Spleen (tissue), 11 donors: ENCODE measurements at regions not wholly inside any gene's neighbourhood (a gene's known extent, or its start where the extent isn't known, plus 50 kb on each side); places are given as distances from the start of the nearest gene placed in this dataset.

ENCODE experiments used
- DNase-seq: peaks from one replicate; pipeline ENCODE4 v3.0.0-alpha.2; 2020
- H3K27ac ChIP-seq, 8 donors: fragments of 200-600 bp; sonication (generic) in 7 of 8; 1 replicate in 4 of 8; 2 replicates in 4 of 8; pipeline versions ENCODE4 v1.5.0 to v1.8.0; 2016 to 2021; ENCODE audit warnings: inconsistent platforms in 4 of 8, mild to moderate bottlenecking in 4 of 8, moderate library complexity in 1 of 8
- H3K27me3 ChIP-seq, 7 donors: fragments of 200-600 bp; sonication (generic) in 6 of 7; replicated peaks in 1 of 7; 1 replicate in 4 of 7; 2 replicates in 3 of 7; pipeline versions ENCODE4 v1.5.0 to v1.8.0; 2016 to 2021; ENCODE audit warnings: inconsistent platforms in 3 of 7, mild to moderate bottlenecking in 1 of 7
- H3K36me3 ChIP-seq, 6 donors: fragments of 200-600 bp; sonication (generic) in 5 of 6; 1 replicate in 4 of 6; 2 replicates in 2 of 6; pipeline versions ENCODE4 v1.5.0 to v1.8.0; 2016 to 2021; ENCODE audit warnings: inconsistent platforms in 2 of 6
- H3K4me1 ChIP-seq, 6 donors: fragments of 200-600 bp; sonication (generic) in 5 of 6; 1 replicate in 3 of 6; 2 replicates in 3 of 6; pipeline versions ENCODE4 v1.5.0 to v1.8.0; 2016 to 2021; ENCODE audit warnings: inconsistent platforms in 3 of 6
- H3K4me3 ChIP-seq, 8 donors: fragments of 200-600 bp; sonication (generic) in 7 of 8; 1 replicate in 4 of 8; 2 replicates in 4 of 8; pipeline versions ENCODE4 v1.5.0 to v1.8.0; 2016 to 2021; ENCODE audit warnings: inconsistent platforms in 4 of 8, mild to moderate bottlenecking in 4 of 8, moderate library complexity in 2 of 8
- H3K9me3 ChIP-seq, 8 donors: fragments of 200-600 bp; sonication (generic) in 7 of 8; 1 replicate in 4 of 8; 2 replicates in 4 of 8; pipeline versions ENCODE4 v1.5.0 to v1.8.0; 2016 to 2021; ENCODE audit warnings: inconsistent platforms in 4 of 8
- CTCF ChIP-seq, 11 experiments: fragments of 200-600 bp in 7 of 11; fragments of 450-650 bp in 4 of 11; sonication (generic) in 4 of 11; IDR thresholded peaks in 8 of 11; conservative IDR thresholded peaks in 3 of 11; 1 replicate in 7 of 11; 2 replicates in 4 of 11; pipeline versions ENCODE4 v1.4.0 to v1.8.0; 2016 to 2021; ENCODE audit warnings: antibody characterized with exemption in 11 of 11, inconsistent platforms in 4 of 11, mild to moderate bottlenecking in 1 of 11
- POLR2A ChIP-seq, 3 donors: fragments of 450-650 bp; IDR thresholded peaks; one replicate each; pipeline ENCODE4 v1.5.1; 2017; ENCODE audit warnings: antibody characterized with exemption in 3 of 3, mild to moderate bottlenecking in 1 of 3
- POLR2AphosphoS5 ChIP-seq, 3 donors: sonication (generic); formaldehyde crosslinking; IDR thresholded peaks; one replicate each; pipeline ENCODE4 v1.5.1; 2017; ENCODE audit warnings: antibody characterized with exemption in 3 of 3
- WGBS, 5 donors: extraction: QIAGEN DNeasy Blood & Tissue Kit in 3 of 5; methylation state at CpG; one replicate each; pipeline versions ENCODE4 v1.1.5 to v1.1.7; 2013 to 2018; 5-methylcytosine and 5-hydroxymethylcytosine counted together
- intact Hi-C: fragments of 100-400 bp; cut with DNase I; formaldehyde crosslinking; loops from one replicate; pipeline ENCODE4 v1.15.0; 2023; ENCODE audit warnings: low total_unique reads
- donor health status: healthy with polysubstance abuse.
- donor health status: DM: no; HTN: no; CAD: no; lungs with moderate emphysema.
- donor health status: DM: no; HTN: no; CAD: no.
- donor health status: Bipolar disorder and iron deficiency.
- donor health status: healthy.
- donor health status: DM: no; HTN: no; CAD: no.
- donor health status: DM: yes; HTN: yes; CAD: no.

GRCh38 chr22:22040908-22041307, 58.3 kb upstream of the TOP3B start:
- Histone ChIP-seq H3K9me3 (no peaks in the 10 kb centered on the region), H3K4me1 (peaks cover 0 to 30% (median 4%) of the 10 kb centered on the region in 6 donors), H3K27me3 (no peaks in the 10 kb centered on the region), H3K4me3 (no peak overlapping the region), H3K36me3 (no peaks in the 10 kb centered on the region), H3K27ac (no peak overlapping the region)
- intact Hi-C loops, result no loop called here
- DNase-seq, result no peak
- TF ChIP-seq POLR2AphosphoS5 (IDR thresholded peaks at IDR 0.05) (no peak), POLR2A (IDR thresholded peaks at IDR 0.05) (no peak), CTCF (IDR thresholded peaks at IDR 0.05 in 8 of 11, conservative IDR thresholded peaks at IDR 0.05 in 3 of 11) (no peak)

- no peak for DNase-seq
- no peaks in the 10 kb centered on the region for H3K27me3 ChIP-seq
- intact Hi-C loops, result no loop called here
- no peak overlapping the region for H3K4me3 ChIP-seq
- WGBS, 5 donors, result 66 to 93% (median 85%) methylated on average over 3 of the region's 3 CpGs
- peaks cover 0 to 33% (median 4%) of the 10 kb centered on the region in 6 donors for H3K4me1 ChIP-seq
- no peaks in the 10 kb centered on the region for H3K9me3 ChIP-seq
- H3K36me3 ChIP-seq, result no peaks in the 10 kb centered on the region
- TF ChIP-seq CTCF (IDR thresholded peaks at IDR 0.05 in 8 of 11, conservative IDR thresholded peaks at IDR 0.05 in 3 of 11) (no peak), POLR2AphosphoS5 (IDR thresholded peaks at IDR 0.05) (no peak), POLR2A (IDR thresholded peaks at IDR 0.05) (no peak)
- H3K27ac ChIP-seq, result no peak overlapping the region
Measured at GRCh38 chr22:22040472-22040871, 57.9 kb upstream of the TOP3B start.

- peaks cover 0 to 33% (median 4%) of the 10 kb centered on the region in 6 donors for H3K4me1 ChIP-seq
- intact Hi-C loops, result no loop called here
- TF ChIP-seq CTCF (IDR thresholded peaks at IDR 0.05 in 8 of 11, conservative IDR thresholded peaks at IDR 0.05 in 3 of 11) (no peak), POLR2AphosphoS5 (IDR thresholded peaks at IDR 0.05) (no peak), POLR2A (IDR thresholded peaks at IDR 0.05) (no peak)
- H3K36me3 ChIP-seq, result no peaks in the 10 kb centered on the region
- no peaks in the 10 kb centered on the region for H3K27me3 ChIP-seq
- no peak overlapping the region for H3K27ac ChIP-seq
- H3K4me3 ChIP-seq, result no peak overlapping the region
- H3K9me3 ChIP-seq, result no peaks in the 10 kb centered on the region
- no peak for DNase-seq
- 52 to 80% (median 53%) methylated on average over 4 of the region's 4 CpGs for WGBS, 5 donors
Measured at GRCh38 chr22:22039286-22040074, 56.9 kb upstream of the TOP3B start.

GRCh38 chr22:22038178-22038880, 55.7 kb upstream of the TOP3B start:
- H3K4me3 ChIP-seq, result no peak overlapping the region
- DNase-seq, result no peak
- intact Hi-C loops, result no loop called here
- WGBS, 5 donors, result 91 to 100% (median 93%) methylated on average over 1 of the region's 1 CpG
- H3K27ac ChIP-seq, result peak overlapping the region in 2 of 8 donors; percentile 0 to 76
- H3K9me3 ChIP-seq, result no peaks in the 10 kb centered on the region
- H3K36me3 ChIP-seq, result no peaks in the 10 kb centered on the region
- TF ChIP-seq POLR2A (IDR thresholded peaks at IDR 0.05), result no peak
- TF ChIP-seq POLR2AphosphoS5 (IDR thresholded peaks at IDR 0.05), result no peak
- TF ChIP-seq CTCF (IDR thresholded peaks at IDR 0.05 in 8 of 11, conservative IDR thresholded peaks at IDR 0.05 in 3 of 11), result no peak
- no peaks in the 10 kb centered on the region for H3K27me3 ChIP-seq
- H3K4me1 ChIP-seq, result peaks cover 0 to 33% (median 4%) of the 10 kb centered on the region in 6 donors
